ENCODE measurements at regions not wholly inside any gene's neighbourhood (a gene's known extent, or its start where the extent isn't known, plus 50 kb on each side); places are given as distances from the start of the nearest gene placed in this dataset.

GRCh38 chr3:72109327-72110259, 324.6 kb upstream of the PROK2 start:
- no peak for DNase-seq (ENCODE audit: low read depth)

DNA sequence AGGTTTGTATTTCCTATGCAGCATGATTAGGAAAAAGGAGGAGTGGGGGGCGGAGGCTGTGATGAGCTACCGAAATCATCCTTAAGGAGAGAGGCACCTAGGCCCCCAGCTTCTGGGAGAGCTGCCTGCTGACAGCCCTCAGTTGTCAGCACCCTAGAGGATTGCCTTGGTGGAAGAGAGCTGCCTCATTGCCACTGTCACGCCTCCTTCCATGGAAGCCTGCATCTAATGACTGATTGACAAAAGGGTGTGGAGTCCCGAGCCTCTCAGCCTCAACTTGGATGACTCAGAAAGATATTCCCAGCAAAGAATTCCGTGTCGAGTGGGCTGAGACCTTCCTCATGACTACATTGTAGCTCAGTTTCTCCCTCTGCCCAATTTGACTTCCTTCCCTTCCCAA, 320.4 kb upstream of the PROK2 start:
- DNase-seq (ENCODE audit: low read depth): no peak

- no peak for DNase-seq (ENCODE audit: low read depth)
These were observed 317.2 kb upstream of the PROK2 start for GRCh38 chr3:72102112-72102616.

- DNase-seq (ENCODE audit: low read depth): no peak
These were observed 316.5 kb upstream of the PROK2 start for GRCh38 chr3:72101494-72101893.

GRCh38 chr3:72100601-72101187, 315.7 kb upstream of the PROK2 start:
- peak; percentile 38 for DNase-seq (ENCODE audit: low read depth)

DNA sequence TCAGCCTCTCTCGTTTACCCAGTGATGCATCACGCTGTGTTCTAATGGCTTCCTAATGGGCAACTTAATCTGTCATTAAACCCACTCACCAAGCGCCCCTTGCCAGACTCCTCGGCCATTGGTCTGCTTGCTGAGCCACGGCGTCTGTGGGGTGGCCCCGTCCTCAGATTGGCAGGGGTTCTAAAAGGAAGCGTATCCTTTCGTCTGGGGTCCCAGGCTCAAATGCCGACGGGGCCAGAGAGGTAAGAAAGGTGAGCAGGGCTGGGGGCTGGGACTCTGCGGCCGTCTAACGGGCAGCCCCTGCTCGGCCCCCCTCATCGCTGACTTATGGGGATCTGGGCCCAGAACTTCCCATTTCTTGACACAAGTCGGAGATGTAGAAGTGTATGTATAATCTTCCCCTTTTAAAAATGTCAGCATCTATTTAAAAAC, 315.1 kb upstream of the PROK2 start:
- DNase-seq (ENCODE audit: low read depth): no peak

- DNase-seq (ENCODE audit: low read depth): no peak
These were observed 314.6 kb upstream of the PROK2 start for GRCh38 chr3:72099326-72100079.

DNA sequence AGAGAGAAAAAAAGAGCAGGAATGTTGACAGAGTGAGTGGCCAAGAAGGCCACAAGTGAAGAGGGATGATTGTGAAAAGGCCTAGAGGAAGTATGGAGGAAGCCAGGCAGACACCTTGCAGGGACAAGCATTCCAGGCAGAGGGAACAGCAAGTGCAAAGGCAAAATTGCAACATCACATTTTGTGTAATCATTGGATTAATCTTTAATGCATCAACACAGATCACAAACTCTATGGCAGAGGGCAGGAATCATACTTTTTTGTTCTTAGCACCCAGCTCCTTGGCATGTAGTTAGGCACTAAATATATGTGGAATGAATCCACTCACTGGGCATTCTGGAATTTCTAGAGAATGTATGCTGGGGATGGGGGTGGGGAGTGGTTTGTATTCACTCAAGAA, 312.1 kb upstream of the PROK2 start:
- no peak for DNase-seq (ENCODE audit: low read depth)

GRCh38 chr3:72095521-72095920, 310.6 kb upstream of the PROK2 start:
- DNase-seq (ENCODE audit: low read depth): no peak

GRCh38 chr3:72093992-72094334, 309.0 kb upstream of the PROK2 start:
- no peak for DNase-seq (ENCODE audit: low read depth)

DNA sequence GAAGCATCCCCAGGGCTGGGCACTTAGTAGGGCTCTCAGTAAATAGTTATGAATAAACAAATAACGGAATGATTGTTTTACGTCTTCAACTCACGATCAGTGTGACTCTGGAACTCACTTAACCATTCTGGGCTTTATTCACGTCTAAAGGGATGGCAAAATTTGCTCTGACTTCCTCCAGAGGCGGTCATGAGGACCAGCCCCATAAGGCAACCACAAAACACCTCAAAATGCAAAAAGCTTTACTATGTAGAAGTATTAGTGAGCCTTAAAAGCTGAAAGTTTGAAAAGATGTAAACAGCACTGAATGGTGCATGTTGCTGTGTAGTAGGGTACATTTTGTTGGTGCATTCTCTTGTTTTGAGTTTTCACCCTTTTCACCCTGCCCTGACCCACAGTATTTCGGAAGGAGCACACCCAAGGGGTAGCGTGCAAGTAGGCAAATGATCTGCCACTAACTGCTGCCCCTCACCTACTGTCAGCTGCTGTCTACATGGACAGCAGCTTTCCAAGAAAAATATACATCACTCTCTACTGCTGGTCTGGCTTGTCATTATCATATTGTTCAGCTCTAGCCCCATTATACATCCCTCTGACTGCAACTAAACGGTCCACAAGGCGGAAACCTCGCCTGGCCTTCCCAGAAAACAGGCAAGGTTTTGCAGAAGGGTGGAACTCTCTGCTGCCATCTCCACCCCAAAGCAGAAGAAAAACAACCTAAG, 308.5 kb upstream of the PROK2 start:
- DNase-seq (ENCODE audit: low read depth): no peak

- DNase-seq (ENCODE audit: low read depth): no peak
These were observed 307.8 kb upstream of the PROK2 start for GRCh38 chr3:72092778-72093177.

DNA sequence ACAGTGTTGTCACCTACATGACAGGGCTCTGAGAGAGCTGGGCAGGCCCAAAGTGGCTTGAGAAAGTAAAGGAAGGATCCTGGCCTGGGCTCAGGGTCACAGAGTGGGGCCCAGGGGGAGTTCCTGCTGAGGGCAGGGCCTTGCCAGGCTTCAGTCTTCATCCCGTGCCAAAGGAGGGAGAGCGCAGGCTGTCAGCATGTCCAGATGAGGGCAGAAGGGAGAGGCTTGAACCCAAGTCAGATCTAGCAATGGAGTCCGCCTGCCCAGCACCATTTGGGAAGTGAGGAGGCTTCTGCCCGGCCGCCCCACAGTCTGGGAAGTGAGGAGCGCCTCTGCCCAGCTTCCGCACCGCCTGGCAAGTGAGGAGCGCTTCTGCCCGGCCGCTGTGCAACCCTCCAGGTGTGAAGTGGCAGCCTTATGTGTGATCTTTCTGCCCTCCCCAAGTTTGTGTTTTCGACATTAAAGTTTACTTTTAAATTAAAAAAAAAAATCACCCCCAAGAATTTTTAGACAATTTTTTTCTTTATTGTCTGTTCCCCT, 303.6 kb upstream of the PROK2 start:
- no peak for DNase-seq (ENCODE audit: low read depth)

DNA sequence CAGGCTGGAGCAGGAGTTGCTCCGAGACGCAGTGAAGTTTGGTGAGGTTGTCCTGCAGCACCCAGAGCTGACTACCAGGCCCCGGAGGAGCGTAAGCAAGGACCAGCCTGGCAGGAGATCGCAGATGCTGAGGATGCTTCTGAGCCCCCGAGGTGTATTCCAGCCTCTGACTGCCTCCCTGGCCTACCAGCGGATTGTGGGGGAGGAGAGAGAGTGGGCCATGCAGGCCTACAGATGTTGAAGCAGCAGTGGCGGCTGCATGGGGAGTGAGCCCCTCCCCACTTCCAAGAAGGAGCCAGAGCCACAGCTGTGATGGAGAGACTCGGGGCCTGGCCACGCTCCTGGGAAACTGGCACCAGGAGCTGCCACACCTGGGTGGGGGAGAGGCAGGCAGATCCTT, 302.5 kb upstream of the PROK2 start:
- DNase-seq (ENCODE audit: low read depth): no peak

DNA sequence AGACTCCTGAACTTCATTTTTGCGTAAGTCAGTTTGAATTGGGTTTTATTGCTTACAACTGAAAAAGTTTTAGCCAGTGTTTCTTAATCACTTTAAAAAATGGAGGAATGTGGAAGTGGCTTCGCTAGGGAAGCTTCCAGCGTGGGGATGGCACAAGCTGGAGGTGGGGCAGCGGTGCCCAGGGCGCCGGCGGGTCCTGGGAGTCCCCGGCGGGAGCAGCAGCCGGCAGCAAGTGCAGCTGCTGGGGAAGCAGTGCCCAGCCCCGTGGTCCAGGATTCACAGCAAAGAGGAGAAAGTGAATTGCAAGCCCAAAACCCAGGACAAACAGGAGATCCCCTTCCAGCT, 301.8 kb upstream of the PROK2 start:
- DNase-seq (ENCODE audit: low read depth): no peak

DNA sequence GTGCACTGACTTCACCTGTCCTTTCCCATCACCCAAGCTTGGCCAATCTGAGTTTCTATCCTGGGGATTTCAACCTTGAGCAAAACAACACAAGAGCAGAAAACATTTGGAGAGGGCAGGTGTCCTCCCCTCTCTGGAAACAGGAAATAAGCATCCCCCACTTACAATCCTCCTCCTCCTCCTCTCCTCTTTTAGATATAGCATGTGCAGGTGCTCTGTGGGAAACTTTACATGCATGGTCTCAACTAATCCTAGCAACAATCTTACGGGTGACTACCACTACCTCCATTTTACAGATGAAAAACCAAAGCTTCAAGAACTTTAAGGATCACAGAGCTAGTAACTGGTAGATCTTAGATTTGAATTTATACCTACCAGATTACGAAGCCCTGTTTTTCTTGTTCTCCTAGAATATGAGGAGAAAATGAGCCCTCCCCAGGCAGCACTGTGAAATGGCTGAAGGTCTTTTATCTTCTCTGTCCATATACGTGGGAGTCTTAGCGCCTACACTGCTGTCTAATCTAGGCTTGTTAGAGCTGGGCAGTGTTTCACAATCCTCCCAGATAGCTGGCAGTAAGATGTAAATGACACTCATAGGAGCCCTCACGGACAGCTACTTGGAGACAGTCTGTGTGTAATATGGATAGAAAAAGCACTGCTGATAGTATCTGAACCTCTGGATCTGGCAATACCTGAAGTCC, 301.2 kb upstream of the PROK2 start:
- no peak for DNase-seq (ENCODE audit: low read depth)

DNA sequence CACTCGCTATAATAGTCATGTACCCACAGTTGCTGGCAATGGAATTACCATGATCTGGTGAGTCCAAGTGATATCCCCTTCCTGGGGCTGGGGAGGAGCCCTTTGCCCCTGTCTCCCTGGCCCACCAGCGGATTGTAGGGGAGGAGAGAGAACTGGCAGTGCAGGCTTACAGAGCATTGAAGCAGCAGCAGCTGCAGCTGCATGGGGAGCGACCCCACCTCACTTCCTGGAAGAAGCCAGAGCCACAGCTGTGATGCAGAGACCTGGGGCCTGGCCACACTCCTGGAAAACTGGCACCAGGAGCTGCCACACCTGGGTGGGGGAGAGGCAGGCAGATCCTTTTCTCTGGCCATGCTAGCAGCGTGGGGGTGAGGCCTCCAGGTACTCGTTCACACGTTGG, 300.1 kb upstream of the PROK2 start:
- no peak for DNase-seq (ENCODE audit: low read depth)

- no peak for DNase-seq (ENCODE audit: low read depth)
These were observed 298.0 kb upstream of the PROK2 start for GRCh38 chr3:72082776-72083462.

DNA sequence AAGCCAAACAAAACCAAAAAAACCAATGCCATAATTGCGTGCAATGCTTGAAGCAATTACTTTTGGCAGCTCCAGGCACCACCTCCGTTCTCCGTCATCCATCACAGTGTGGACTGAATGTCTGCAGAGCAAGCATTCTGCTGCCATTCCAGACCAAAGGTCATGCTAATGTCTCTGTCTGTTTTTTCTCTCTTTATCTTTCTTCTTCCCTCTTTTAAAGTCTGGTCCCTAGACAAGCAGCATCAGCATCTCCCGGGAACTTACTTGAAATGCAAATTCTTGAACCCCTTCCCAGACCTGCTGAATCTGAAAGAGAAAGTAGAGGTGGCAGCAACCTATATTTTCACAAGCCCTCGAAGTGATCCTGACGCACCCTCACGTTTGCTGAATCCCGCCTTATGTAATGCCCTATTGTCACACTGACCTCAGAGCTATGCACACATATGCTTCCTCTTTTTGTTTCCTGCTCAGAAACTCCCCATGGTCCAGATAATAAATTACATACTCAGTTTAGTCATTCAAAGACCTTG, 297.3 kb upstream of the PROK2 start:
- no peak for DNase-seq (ENCODE audit: low read depth)

DNA sequence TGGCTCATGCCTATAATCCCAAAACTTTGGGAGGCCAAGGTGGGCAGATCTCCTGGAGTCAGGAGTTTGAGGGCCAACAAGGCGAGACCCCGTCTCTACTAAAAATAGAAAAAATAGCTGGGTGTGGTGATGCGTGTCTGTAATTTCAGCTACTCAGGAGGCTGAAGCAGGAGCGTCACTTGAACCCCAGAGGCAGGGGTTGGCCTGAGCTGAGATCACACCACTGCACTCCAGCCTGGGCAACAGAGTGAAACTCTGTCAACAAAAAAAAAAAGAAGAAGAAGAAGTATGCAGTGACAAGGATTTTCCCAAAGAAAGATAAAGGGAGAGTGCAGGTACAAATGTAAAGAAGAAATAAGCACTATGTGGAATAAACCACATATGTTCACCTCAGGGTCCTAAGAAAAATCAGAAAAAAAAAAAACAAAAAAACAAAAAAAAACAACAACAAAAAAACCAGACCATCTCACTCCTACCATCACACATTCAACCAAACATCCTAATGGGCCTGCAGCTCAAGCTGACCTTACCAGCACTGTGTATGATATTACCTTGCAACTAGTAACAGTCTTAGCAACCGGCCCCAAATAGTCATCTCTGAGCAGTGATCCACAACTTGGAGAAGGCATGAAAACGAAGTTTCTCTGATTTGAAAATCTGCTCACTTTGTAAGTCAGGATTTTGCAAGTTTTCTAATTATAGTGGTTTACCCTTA, 296.7 kb upstream of the PROK2 start:
- no peak for DNase-seq (ENCODE audit: low read depth)
